ENCODE measurements at regions not wholly inside any gene's neighbourhood (a gene's known extent, or its start where the extent isn't known, plus 50 kb on each side); places are given as distances from the start of the nearest gene placed in this dataset.

GRCh38 chr2:186031229-186031628 is 292.6 kb downstream of the FSIP2 start:
- no peak for TF ChIP-seq GATA1 (IDR thresholded peaks at IDR 0.05; ENCODE audit: low read depth, low read length)
- no peak for TF ChIP-seq POLR2A (IDR thresholded peaks at IDR 0.05; ENCODE audit: low read length)
- DNase-seq: no peak

GRCh38 chr2:186032102-186032738 is 293.6 kb downstream of the FSIP2 start:
- TF ChIP-seq GATA1 (IDR thresholded peaks at IDR 0.05; ENCODE audit: low read depth, low read length): no peak
- no peak for DNase-seq

GRCh38 chr2:186032930-186033329 is 294.3 kb downstream of the FSIP2 start:
- no peak for TF ChIP-seq GATA1 (IDR thresholded peaks at IDR 0.05; ENCODE audit: low read depth, low read length)
- no peak for TF ChIP-seq POLR2A (IDR thresholded peaks at IDR 0.05; ENCODE audit: low read length)
- DNase-seq: no peak

GRCh38 chr2:186033541-186033940 is 294.9 kb downstream of the FSIP2 start:
- TF ChIP-seq POLR2A (IDR thresholded peaks at IDR 0.05; ENCODE audit: low read length) (no peak), GATA1 (IDR thresholded peaks at IDR 0.05; ENCODE audit: low read depth, low read length) (no peak)
- no peak for DNase-seq

GRCh38 chr2:186036862-186037449 is 298.4 kb downstream of the FSIP2 start:
- DNase-seq: no peak
- TF ChIP-seq GATA1 (IDR thresholded peaks at IDR 0.05; ENCODE audit: low read depth, low read length) (no peak), POLR2A (IDR thresholded peaks at IDR 0.05; ENCODE audit: low read length) (no peak)

- TF ChIP-seq POLR2A (IDR thresholded peaks at IDR 0.05; ENCODE audit: low read length) (no peak), GATA1 (IDR thresholded peaks at IDR 0.05; ENCODE audit: low read depth, low read length) (no peak)
- DNase-seq: no peak
These were observed 303.8 kb downstream of the FSIP2 start for GRCh38 chr2:186042207-186043028.

- DNase-seq: no peak
- TF ChIP-seq POLR2A (IDR thresholded peaks at IDR 0.05; ENCODE audit: low read length): no peak
These were observed 306.2 kb downstream of the FSIP2 start for GRCh38 chr2:186044761-186045160.

GRCh38 chr2:186052930-186053329 is 314.3 kb downstream of the FSIP2 start:
- no peak for TF ChIP-seq GATA1 (IDR thresholded peaks at IDR 0.05; ENCODE audit: low read depth, low read length)
- no peak for TF ChIP-seq POLR2A (IDR thresholded peaks at IDR 0.05; ENCODE audit: low read length)
- no peak for DNase-seq

GRCh38 chr2:186058614-186059013 is 320.0 kb downstream of the FSIP2 start:
- DNase-seq: no peak
- TF ChIP-seq POLR2A (IDR thresholded peaks at IDR 0.05; ENCODE audit: low read length): no peak
- no peak for TF ChIP-seq GATA1 (IDR thresholded peaks at IDR 0.05; ENCODE audit: low read depth, low read length)

- no peak for DNase-seq
- no peak for TF ChIP-seq GATA1 (IDR thresholded peaks at IDR 0.05; ENCODE audit: low read depth, low read length)
- TF ChIP-seq POLR2A (IDR thresholded peaks at IDR 0.05; ENCODE audit: low read length): no peak
These were observed 320.5 kb downstream of the FSIP2 start for GRCh38 chr2:186059096-186059495.

- no peak for DNase-seq
- no peak for TF ChIP-seq GATA1 (IDR thresholded peaks at IDR 0.05; ENCODE audit: low read depth, low read length)
- no peak for TF ChIP-seq POLR2A (IDR thresholded peaks at IDR 0.05; ENCODE audit: low read length)
These were observed 322.3 kb downstream of the FSIP2 start for GRCh38 chr2:186060744-186061440.

- TF ChIP-seq GATA1 (IDR thresholded peaks at IDR 0.05; ENCODE audit: low read depth, low read length) (no peak), POLR2A (IDR thresholded peaks at IDR 0.05; ENCODE audit: low read length) (no peak)
- DNase-seq: no peak
These were observed 325.9 kb downstream of the FSIP2 start for GRCh38 chr2:186064507-186064906.

- DNase-seq: no peak
- no peak for TF ChIP-seq GATA1 (IDR thresholded peaks at IDR 0.05; ENCODE audit: low read depth, low read length)
- no peak for TF ChIP-seq POLR2A (IDR thresholded peaks at IDR 0.05; ENCODE audit: low read length)
These were observed 326.9 kb downstream of the FSIP2 start for GRCh38 chr2:186065491-186065890.

- TF ChIP-seq GATA1 (IDR thresholded peaks at IDR 0.05; ENCODE audit: low read depth, low read length) (no peak), POLR2A (IDR thresholded peaks at IDR 0.05; ENCODE audit: low read length) (no peak)
- no peak for DNase-seq
These were observed 329.7 kb downstream of the FSIP2 start for GRCh38 chr2:186068139-186068801.
